Lower lobe of right lung (tissue), 2 donors: ENCODE measurements at regions not wholly inside any gene's neighbourhood (a gene's known extent, or its start where the extent isn't known, plus 50 kb on each side); places are given as distances from the start of the nearest gene placed in this dataset.
"Not testable (repeated sequence)": the region's sequence is repeated elsewhere in the genome, so short reads cannot be mapped to it uniquely, and the experiment has no call there.

Experiments used
- ATAC-seq, 2 donors: fragments of 200-7000 bp; cut with Tn5 transposase; one replicate each; pipeline ENCODE4 v1.9.1; 2020 to 2022; ENCODE audit warnings: mild to moderate bottlenecking in 2 of 2, moderate library complexity in 2 of 2
- DNase-seq: peaks from one replicate; pipeline ENCODE4 v3.0.0-alpha.2; 2020
- H3K27ac ChIP-seq: fragments of 200-600 bp; one replicate; pipeline ENCODE4 v1.8.0; 2022
- H3K27me3 ChIP-seq: fragments of 200-600 bp; one replicate; pipeline ENCODE4 v1.8.0; 2022; ENCODE audit warnings: low read depth
- H3K36me3 ChIP-seq: fragments of 200-600 bp; one replicate; pipeline ENCODE4 v1.8.0; 2022; ENCODE audit warnings: mild to moderate bottlenecking
- H3K4me1 ChIP-seq: fragments of 200-600 bp; one replicate; pipeline ENCODE4 v1.8.0; 2022
- H3K4me3 ChIP-seq: fragments of 200-600 bp; one replicate; pipeline ENCODE4 v1.8.0; 2022; ENCODE audit warnings: mild to moderate bottlenecking
- H3K9me3 ChIP-seq: fragments of 200-600 bp; one replicate; pipeline ENCODE4 v1.8.0; 2022
- CTCF ChIP-seq: fragments of 200-600 bp; IDR thresholded peaks from one replicate; pipeline ENCODE4 v1.8.0; 2022; ENCODE audit warnings: antibody characterized with exemption, mild to moderate bottlenecking
- intact Hi-C: fragments of 100-400 bp; cut with DNase I; formaldehyde crosslinking; loops from one replicate; pipeline ENCODE4 v1.11.0; 2022
- donor health status: DM: no; HTN: yes; CAD: no; lungs with severe emphysema.

GRCh38 chr4:116150152-116150551, 935.2 kb downstream of the TRAM1L1 start:
- ATAC-seq (no peak), DNase-seq (no peak)
- H3K27ac ChIP-seq, result no peak overlapping the region
- no peaks in the 10 kb centered on the region for H3K9me3 ChIP-seq
- no peaks in the 10 kb centered on the region for H3K27me3 ChIP-seq
- H3K4me3 ChIP-seq, result no peak overlapping the region
- TF ChIP-seq CTCF, result no peak
- H3K36me3 ChIP-seq, result no peaks in the 10 kb centered on the region
- intact Hi-C loops, result no loop called here
- H3K4me1 ChIP-seq, result no peaks in the 10 kb centered on the region

- Histone ChIP-seq H3K27me3 (no peaks in the 10 kb centered on the region), H3K4me1 (no peaks in the 10 kb centered on the region)
- ATAC-seq, result no peak
These were observed 942.2 kb downstream of the TRAM1L1 start for GRCh38 chr4:116143198-116143597.

GRCh38 chr4:116132946-116133345, 952.4 kb downstream of the TRAM1L1 start:
- ATAC-seq, result no peak
- Histone ChIP-seq H3K36me3 (no peaks in the 10 kb centered on the region), H3K9me3 (no peaks in the 10 kb centered on the region), H3K4me3 (no peak overlapping the region), H3K27me3 (no peaks in the 10 kb centered on the region), H3K27ac (no peak overlapping the region), H3K4me1 (no peaks in the 10 kb centered on the region)
- intact Hi-C loops, result no loop called here
- TF ChIP-seq CTCF, result no peak
- DNase-seq, result no peak

More at GRCh38 chr4:116143198-116143597, 942.2 kb downstream of the TRAM1L1 start:
- DNase-seq, result no peak
- H3K27ac ChIP-seq, result no peak overlapping the region
- no peaks in the 10 kb centered on the region for H3K9me3 ChIP-seq
- intact Hi-C loops, result no loop called here
- no peak overlapping the region for H3K4me3 ChIP-seq
- H3K36me3 ChIP-seq, result no peaks in the 10 kb centered on the region
- TF ChIP-seq CTCF, result no peak

GRCh38 chr4:116126794-116127193, 958.6 kb downstream of the TRAM1L1 start:
- DNase-seq (no peak), ATAC-seq (no peak)
- Histone ChIP-seq H3K9me3 (no peaks in the 10 kb centered on the region), H3K4me1 (no peaks in the 10 kb centered on the region), H3K4me3 (no peak overlapping the region), H3K27ac (no peak overlapping the region), H3K27me3 (no peaks in the 10 kb centered on the region), H3K36me3 (no peaks in the 10 kb centered on the region)
- intact Hi-C loops, result no loop called here
- no peak for TF ChIP-seq CTCF

GRCh38 chr4:116122124-116122523, 963.3 kb downstream of the TRAM1L1 start:
- intact Hi-C loops, result no loop called here
- H3K36me3 ChIP-seq, result no peaks in the 10 kb centered on the region
- H3K9me3 ChIP-seq, result no peaks in the 10 kb centered on the region
- no peak for TF ChIP-seq CTCF
- ATAC-seq (no peak), DNase-seq (no peak)
- H3K27me3 ChIP-seq, result no peaks in the 10 kb centered on the region
- H3K27ac ChIP-seq, result no peak overlapping the region
- no peaks in the 10 kb centered on the region for H3K4me1 ChIP-seq
- H3K4me3 ChIP-seq, result no peak overlapping the region

- TF ChIP-seq CTCF, result no peak
- Histone ChIP-seq H3K4me3 (no peak overlapping the region), H3K27me3 (no peaks in the 10 kb centered on the region), H3K36me3 (no peaks in the 10 kb centered on the region), H3K9me3 (no peaks in the 10 kb centered on the region), H3K27ac (no peak overlapping the region), H3K4me1 (no peaks in the 10 kb centered on the region)
- DNase-seq, result no peak
- ATAC-seq, result no peak
- intact Hi-C loops, result no loop called here
These were observed 967.2 kb downstream of the TRAM1L1 start for GRCh38 chr4:116118221-116118620.

GRCh38 chr4:116112861-116113260, 972.5 kb downstream of the TRAM1L1 start:
- H3K27me3 ChIP-seq, ATAC-seq, H3K36me3 ChIP-seq, intact Hi-C loops, H3K4me1 ChIP-seq, DNase-seq, H3K4me3 ChIP-seq, H3K9me3 ChIP-seq, H3K27ac ChIP-seq: not testable (repeated sequence)
